Amniotic epithelial cell (primary cell): ENCODE measurements at regions not wholly inside any gene's neighbourhood (a gene's known extent, or its start where the extent isn't known, plus 50 kb on each side); places are given as distances from the start of the nearest gene placed in this dataset.
"Not testable (repeated sequence)": the region's sequence is repeated elsewhere in the genome, so short reads cannot be mapped to it uniquely, and the experiment has no call there.

Experiments used
- DNase-seq: peaks from one replicate; pipeline ENCODE4 v3.0.0-alpha.2; 2010; ENCODE audit warnings: low read depth

DNA sequence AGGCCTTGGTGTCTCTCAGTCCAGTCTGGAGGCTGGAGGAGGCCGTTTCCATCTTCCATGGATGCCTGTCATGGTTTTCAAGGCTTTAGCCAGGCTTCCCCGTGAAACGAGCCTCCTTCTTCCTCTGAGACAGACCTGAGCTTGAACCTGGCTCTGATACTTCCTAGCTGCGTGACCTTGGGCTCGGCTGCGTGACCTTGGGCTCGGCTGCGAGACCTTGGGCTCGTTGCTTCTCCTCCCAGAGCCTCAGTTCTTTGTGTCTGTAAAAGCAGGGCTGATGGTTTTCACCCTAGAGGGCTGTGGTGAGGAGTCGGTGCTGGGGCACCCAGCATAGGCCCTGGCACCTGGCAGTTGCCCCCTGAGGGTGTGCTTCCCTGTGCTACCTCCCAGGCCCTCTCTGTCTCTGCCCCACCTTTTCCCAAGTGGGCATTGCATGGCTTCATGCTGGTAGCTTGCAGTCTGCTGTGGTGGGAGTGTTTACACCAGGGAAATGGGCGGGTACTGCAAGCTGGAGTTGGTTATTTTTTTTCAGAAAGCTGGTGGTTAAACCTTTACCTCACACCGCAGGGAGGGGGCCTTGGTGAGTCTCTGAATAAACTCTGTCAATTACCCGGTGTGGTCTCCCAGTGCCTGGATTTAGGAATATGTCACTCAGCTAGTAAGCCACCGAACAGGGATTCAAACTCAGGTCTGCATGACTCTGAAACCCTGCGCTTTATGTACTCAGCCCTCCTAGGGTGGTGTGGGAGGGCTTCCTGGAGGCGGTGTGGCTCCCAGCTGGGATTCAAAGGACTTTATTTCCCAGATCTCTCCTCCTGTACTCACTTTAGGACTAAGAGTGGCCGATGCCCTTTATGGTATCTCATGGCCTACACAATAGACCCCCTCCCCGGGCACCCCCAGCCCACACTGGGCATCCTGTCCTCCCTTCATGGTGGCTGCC is 129.0 kb upstream of the CIBAR2 start:
- DNase-seq: no peak

DNA sequence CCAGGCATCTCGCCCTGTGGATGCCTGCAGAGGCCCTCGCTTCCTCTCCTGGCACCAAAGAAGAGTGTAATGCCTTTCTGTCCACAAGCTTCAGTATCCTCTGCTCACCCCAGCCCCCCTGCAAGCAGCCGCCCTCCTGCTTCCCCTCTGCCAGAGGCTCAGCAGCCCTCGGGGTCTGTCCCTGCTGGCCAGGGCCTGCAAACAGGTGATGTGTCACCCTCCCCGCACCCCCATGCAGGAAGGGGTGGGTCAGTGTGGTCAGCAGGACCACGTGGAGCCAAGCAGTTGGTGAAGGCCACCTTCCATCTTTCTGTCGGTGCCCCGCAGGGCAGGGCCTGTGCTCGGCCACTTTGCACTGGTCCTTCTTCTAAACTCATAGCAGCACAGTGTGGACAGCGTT is 129.9 kb upstream of the CIBAR2 start:
- DNase-seq: no peak

DNA sequence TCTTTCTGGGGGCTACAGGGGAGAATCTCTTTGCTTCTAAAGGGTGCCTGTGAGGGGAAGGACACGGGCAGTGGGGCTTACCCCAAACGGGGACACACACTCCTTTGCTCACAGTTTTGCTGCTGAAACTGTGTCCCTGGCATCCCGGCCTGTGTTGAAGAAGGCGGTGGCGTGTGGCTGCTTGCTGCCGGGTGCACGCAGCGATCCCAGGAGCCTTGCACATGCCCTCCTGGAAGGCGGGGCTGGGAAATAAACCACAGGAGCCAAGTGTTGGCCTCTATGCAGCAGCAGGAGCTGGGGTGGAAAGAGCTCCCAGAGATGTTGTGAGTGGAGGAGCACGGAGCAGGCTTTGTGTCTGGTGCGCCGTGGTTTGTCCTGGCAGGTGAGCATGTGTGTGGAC is 131.0 kb upstream of the CIBAR2 start:
- no peak for DNase-seq

DNA sequence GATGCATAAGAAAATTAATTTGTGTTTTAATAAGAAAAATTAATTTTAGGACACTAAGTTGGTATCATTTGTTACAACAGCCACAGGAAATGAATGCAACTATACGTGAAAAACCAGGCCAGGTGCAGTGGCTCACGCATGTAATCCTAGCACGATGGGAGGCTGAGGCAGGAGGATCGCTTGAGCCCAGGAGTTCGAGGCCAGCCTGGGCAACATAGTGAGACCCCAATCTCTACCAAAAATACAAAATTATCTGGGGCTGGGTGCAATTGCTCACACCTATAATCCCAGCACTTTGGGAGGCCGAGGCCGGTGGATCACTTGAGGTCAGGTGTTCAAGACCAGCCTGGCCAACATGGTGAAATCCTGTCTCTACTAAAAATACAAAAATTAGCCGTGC is 132.2 kb upstream of the CIBAR2 start:
- DNase-seq: not testable (repeated sequence)

DNA sequence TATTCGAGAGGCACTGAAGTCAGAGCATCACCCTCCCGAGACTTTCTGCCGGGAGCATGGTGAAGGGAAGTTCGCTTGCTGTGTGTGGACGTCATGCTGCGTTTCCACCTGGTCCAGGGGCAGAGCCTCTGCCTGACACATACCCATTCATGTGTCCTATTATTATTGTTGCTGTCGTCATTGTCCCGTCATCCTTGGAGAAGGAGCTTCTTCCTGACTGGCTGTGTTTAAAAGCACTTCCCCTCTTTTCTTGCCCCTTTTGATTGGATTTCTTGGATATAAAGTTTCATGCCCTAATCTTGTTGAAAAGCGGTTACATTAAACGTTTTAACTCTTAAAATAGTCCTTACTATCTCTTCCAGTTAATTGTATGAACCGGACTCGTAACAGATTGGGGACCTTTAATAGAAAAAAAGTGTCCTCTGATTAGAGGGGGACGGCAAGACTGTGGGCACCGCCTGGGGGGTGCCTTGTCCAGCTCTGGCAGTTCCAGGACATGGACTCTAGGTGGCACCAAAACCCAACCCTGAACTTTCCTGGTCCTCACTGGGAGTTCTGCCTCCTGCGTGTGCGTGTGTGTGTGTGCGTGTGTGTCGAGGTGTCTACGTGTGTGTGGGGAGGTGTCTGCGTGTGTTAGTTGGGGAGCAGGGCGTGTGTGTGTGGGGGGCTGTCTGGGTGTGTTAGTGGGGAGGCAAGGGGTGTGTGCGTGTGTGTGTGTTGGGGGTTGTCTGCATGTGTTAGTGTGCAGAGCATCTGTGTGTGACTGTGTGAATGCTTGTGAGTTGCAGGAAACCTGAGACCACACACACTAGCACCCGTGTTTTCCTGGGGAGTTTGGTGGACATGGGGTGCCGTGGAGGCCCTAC is 133.3 kb upstream of the CIBAR2 start:
- DNase-seq: peak; percentile 72

DNA sequence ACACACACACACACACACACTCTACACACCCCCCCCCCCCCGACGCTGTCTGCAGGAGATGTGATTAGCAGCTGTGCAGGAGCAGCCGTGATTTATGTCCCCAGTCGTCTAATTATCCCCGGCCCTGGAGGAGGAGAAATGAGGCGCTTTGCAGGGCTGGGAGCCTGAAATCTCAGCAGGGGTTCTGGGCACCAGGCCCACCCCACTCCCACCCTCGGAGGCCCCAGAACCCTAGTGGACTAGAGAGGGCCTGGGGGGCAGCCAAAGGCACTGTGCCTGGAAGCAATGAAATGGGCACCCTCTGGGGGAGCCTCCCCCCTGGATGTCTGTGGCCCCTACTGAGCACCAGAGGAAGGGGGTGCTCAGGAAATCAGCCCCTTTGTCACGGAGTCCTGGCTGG is 134.2 kb upstream of the CIBAR2 start:
- DNase-seq: no peak

DNA sequence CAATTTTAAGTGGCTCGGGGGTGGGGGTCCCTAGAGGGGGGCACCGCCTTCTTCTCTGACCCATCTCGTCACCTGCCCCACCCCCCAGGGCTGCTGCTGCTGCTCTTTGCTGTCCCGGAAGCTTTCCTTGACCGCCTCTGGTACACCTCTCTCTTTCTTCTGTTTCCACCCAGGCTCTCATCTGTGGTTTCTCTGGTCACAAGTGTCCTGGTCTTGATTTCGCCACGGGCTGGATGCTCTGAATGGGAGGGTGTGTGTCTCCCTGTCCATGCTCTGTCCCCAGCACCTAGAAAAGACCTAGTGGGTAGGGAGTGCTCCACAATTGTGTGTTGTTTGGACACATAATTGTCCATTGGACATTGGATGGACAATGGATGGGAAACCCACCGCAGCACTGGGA is 134.7 kb upstream of the CIBAR2 start:
- DNase-seq: no peak

DNA sequence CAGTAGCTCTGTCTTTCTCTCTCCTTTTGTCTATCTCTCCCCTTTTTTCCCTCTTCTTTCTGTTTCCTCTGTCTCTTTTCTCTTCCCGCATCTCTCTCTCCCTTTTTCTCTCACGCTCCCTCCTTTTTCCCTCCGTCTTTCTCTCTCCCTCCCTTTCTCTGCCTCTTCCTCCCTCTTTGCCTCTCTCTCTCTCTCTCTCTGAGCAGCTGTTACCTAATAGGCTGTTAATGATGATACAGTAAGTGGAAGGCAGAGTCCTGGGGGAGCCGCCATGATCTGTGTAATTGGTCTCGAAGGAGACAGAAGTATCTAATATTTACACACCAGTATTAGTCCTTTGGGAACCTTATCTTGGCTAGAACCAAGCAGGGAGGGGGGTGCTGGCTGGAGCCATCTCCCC is 136.1 kb upstream of the CIBAR2 start:
- no peak for DNase-seq

DNA sequence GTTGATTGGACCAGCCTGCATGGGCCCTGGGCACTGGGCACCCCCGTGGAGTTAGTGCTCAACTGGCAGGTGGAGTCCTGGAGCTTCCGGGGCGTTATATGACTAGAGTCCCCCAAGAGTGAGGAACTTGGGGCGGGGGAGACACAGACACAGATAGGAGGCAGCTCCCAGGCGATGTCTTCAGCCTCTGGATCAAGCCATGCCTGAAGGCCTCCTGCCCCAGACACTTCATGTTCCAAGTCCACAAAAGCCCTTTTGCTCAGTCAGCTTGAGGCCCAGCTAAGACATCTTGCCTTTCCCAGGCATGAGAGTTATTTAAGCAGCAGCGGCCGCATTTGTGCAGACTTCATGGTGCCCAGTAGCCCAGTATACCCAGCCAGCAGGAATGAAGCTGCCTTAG is 136.6 kb upstream of the CIBAR2 start:
- no peak for DNase-seq

DNA sequence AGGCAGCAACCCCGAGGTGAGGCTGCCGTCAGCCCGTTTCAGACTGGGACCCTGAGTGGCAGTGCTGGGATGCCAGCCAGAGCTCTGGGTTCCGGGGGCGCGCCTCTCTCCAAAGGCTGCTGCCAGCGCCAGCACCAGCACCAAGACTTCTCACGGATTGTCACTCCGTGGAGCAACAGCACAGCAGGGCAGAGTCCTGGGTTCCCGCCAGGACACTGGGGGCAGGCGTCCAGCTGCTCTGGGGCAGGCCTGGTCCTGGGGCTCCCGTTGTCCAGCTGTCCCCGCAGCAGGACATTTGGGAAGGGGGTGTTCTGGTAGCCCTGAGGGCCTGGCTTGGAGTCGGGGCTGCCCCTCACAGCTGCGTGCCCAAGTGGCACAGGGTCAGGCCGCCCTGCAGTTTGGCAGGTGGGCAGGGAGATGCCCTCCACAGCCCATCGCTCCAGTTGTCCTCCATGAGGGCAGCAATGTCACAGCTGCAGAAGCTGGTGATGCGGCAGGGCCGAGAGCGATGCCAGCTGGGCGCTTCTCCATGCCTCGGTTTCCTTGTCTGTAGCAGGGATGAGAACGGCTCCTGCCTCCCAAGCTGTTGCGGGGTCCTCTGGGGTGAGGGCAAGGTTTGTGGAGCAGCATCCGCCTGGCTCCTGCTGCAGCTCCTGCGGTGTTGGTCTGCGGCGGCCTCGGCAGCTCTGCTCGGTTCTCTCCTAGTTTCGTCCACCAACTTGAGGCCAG is 137.3 kb upstream of the CIBAR2 start:
- DNase-seq: no peak

DNA sequence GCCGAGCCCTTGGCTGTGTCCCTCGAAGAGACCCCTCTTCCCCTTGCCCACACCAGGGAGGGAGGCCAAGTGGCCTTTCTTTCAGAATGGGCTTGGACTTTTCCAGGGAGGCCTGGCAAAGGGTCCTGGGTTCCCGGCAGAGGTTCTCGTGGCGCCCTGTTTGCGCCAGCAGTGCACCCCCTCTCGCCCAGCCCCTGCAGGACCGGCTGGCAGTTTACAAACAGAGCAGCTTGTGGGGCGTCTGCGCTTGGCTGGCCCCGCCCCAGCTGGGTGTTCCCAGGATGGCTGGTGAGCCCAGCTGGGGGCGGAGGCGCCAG is 137.8 kb upstream of the CIBAR2 start:
- no peak for DNase-seq

DNA sequence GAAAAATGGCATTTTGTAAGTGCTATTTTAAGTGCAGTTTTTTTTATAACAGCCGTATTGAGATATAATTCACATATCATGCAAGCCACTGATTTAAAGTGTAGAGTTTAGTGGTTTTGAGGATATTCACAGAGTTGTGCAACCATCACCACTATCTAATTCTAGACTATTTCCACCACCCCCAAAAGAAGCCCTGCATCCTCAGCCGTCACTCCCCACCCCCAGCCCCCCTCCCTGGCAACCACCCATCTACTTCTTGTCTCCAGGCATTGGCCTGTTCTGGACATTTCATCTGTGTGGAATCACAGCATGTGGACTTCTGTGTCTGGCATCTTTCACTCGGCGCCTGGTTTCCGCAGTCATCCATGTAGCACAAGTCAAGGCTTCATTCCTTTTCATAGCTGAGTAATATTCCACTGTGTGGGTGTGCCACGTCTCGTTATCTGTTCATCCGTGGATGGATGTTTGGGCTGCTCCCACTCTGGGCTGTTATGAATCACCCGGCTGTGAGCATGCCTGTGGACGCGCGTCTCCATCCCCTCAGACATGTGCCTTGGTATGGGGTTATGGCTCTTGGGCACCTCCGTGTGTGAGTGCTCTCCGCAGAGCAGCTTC is 138.4 kb upstream of the CIBAR2 start:
- DNase-seq: peak; percentile 95

DNA sequence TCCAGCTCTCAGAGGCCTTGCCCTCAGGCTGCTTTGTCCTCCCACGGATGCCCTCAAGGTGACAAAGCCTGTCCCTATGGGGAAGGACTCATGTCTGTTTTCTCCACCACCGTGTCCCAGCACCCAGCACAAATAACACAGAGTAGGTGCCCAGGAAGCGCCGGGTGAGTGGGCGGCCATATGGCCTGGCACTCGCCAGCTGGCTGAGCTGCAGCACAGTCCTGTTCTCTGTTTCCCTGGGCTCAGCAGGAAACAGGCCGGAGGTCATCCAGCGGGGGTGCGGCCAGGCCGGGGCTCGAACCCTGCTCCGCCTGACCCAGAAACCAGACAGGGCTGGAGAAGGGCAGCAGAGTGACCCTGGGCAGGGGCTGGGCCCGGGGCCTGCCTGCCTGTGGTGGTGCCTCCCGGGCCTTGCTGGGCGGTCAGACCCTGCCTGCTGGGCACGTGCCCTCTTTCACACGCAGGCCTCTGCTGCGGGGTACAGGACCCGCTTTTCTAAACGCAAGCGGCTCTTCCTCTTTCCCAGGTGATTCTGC is 139.0 kb upstream of the CIBAR2 start:
- DNase-seq: no peak

DNA sequence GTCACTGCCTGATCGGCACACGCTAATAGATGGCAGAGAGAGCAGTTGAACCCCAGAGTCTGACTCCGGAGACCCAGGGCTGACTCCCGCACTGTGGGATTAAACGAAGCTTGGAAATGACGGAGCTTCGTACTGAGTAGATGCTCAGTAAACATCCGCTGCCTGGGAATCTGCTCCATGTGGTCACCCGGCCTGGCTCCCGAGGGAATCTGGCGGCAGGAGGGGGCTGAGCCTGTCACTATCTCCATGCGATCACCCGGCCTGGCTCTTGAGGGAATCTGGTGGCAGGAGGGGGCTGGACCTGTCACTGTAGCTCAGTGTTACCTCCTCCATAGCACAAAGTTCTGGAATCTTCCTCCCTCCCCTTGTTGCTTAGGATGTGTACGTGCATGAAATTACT is 139.7 kb upstream of the CIBAR2 start:
- no peak for DNase-seq

DNA sequence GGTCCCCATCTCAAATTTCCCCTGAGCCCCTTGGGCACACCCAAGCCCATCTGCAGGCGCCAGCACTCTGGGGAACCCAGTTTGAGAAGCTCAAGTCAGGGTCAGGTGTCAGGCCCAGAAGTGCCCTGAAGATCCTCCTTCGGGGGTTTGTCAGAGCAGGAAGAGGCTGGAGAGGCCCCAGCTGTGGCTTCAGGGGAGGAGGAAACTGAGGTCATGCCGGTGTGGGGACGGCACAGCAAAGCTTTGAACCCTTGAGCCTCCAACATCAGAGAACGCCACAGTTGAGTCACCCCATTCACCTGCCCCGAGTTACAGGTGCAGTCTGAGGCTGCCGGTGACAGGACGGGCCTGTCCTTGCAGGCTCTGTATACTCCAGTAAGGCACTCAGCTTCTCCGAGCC is 140.2 kb upstream of the CIBAR2 start:
- DNase-seq: no peak

DNA sequence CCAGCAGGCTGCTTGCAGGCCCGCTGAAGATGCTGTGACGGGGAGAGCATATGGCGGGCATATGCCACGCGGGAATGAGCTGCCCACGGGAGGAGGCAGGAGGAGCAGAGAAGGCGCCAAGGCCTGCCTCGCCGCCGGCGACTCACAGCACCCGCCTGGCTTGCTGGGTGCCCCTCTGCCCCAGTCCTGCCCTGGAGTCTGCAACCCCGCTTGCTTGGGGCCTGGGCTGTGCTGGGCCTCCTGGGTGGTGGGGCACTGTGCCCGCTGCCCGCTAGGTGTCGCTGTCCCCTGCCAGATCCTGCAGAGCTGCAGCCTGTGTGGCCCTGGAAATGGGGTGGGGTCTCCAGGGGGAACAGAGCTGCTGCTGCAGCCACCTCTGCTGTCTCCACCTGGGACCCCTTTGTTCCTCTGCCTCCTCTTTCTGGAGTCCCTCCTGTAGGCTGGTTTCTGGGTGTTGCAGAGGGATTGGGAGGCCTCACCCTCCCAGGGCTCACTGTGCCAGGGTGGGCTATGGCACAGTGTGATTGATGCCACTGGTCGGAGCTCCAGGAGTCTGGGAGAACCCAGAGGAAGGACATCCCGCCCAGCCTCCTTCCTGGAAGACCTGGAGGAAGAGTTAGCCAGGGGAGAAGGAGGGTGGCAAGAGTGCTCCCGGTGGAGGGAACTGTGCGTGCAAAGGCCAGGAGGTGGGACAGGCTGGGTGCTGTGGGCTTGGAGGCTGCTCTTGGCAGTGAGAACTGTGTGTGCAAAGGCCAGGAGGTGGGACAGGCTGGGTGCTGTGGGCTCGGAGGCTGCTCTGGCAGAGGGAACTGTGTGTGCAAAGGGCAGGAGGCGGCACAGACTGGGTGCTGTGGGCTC is 141.0 kb upstream of the CIBAR2 start:
- no peak for DNase-seq

DNA sequence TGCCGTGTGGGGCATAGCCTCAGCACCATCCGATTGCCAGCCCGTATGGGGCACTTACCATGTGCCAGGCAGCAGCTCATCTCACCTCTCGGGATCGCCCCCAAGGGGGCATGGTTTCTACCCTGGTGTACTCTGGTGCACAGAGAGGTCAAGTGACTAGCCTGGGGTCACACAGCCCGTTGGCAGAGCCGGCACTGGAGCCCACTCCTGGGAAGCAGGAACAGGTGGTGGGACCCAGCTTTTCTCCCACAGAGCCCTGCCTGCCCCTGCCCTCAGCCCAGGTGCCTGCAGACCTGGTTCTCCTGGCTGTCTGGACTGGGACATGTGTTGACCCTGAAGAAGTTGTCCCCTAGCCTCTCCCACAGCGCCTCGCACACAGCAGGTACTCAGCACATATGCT is 141.8 kb upstream of the CIBAR2 start:
- no peak for DNase-seq

DNA sequence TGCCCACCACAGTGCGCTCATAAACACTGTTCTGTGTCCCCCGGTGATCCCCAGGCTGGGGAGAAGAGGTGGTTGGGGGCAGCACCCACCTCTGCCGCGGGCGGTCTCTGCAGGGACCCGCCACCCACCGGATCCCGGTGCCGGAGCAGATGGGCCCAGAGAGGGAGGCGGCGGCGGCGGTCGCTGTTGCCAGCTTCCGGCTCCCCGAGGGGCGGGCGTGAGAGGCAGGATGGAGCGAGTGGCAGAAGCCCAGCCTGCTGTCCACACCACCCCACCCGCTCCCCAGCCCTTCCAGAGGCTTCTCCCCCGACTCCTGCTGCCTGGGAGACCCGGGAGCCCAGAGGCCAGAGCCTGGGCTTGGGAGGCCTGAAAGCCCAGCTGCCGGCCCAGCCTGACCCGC is 142.6 kb upstream of the CIBAR2 start:
- no peak for DNase-seq

DNA sequence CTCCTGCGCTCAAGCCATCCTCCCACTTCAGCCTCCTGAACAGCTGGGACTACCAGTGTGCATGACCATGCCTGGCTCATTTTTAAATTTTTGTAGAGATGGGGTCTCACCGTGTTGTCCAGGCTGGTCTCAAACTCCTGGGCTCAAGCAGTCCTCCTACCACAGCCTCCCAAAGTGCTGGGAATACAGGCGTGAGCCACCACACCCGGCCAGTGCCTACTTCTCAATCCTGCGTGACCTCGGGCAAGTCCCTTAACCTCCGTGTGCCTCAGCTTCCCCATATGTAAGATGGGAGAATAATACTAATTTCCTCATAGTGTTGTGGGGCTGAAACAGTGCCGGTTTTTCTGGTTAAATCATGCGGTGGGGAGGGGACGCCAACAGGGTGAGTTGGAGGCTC is 143.5 kb upstream of the CIBAR2 start:
- no peak for DNase-seq

DNA sequence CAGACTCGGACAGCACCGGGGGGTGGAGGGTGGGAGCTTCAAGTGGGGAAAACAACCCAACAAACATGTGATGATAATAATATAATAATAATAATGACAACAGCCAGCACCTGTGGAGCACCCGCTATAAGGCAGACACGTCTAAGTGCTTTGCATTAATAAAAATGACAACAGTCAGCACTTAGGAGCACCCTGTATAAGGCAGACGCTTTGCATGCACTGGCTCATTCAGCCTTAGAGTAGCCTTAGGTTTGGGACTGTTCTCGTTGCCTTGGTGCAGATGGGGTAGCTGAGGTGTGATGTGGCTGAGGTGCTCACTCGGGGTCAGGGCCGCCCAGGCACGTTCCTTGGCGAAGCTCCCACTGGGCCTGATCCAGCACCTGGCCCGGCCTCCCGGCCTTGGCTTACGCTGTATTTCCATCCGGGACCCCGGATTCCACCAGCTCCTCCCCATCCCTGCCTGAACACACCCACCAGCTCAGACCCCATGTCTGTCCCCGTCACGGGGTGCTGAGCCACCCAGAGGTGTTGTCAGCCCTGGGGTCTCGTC is 144.0 kb upstream of the CIBAR2 start:
- DNase-seq: no peak

DNA sequence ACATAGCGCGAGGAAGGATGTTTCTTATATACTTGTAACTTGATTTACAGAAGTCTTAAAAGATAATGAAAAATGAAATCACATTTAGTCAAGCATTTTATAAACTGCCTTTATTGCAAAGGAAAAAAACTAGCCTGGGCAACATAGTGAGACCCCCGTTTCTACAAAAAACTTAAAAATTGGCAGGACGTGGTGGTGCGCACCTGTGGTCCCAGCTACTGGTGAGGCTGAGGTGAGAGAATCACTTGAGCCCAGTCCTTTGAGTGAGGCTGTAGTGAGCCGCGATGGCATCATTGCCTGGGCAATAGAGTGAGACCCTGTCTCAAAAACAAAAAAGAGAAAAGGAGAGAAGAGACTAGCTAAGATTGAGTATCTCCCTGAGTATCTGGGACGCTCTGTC is 145.2 kb upstream of the CIBAR2 start:
- no peak for DNase-seq
